ENCODE measurements at regions not wholly inside any gene's neighbourhood (a gene's known extent, or its start where the extent isn't known, plus 50 kb on each side); places are given as distances from the start of the nearest gene placed in this dataset.

DNA sequence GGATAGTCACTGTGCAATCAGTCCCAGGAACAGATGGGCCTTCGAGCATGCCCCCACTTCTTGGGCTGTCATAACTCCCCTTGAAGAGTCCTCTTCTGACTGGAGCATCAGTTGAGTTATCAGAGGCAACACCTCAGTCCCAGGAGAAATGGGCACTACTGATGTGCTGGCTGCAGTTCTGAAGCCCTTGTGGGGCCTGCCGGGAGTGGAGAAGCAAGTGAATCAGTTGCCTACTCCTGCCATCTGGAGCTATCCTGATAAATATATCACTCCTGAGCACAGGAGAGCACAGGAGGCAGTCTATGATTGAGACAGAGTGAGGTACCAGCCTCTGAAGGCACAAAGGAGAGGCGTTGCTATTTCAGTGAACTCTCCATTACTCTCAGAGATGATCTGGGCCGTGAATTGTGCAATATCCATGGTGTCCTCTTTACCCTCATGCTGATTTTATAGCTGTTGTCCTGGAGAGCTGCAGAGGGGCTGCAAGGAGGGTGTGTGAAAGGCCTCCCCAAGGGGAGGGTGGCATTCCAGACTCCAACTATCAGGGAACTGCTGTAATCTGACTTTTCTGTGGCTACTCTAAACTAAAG lies 344.2 kb upstream of the ROPN1 start:
- TF ChIP-seq, protein P1, sequence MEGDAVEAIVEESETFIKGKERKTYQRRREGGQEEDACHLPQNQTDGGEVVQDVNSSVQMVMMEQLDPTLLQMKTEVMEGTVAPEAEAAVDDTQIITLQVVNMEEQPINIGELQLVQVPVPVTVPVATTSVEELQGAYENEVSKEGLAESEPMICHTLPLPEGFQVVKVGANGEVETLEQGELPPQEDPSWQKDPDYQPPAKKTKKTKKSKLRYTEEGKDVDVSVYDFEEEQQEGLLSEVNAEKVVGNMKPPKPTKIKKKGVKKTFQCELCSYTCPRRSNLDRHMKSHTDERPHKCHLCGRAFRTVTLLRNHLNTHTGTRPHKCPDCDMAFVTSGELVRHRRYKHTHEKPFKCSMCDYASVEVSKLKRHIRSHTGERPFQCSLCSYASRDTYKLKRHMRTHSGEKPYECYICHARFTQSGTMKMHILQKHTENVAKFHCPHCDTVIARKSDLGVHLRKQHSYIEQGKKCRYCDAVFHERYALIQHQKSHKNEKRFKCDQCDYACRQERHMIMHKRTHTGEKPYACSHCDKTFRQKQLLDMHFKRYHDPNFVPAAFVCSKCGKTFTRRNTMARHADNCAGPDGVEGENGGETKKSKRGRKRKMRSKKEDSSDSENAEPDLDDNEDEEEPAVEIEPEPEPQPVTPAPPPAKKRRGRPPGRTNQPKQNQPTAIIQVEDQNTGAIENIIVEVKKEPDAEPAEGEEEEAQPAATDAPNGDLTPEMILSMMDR (IDR thresholded peaks at IDR 0.05; ENCODE audit: low read length): no peak
- no peak for TF ChIP-seq EZH2 (optimal IDR thresholded peaks at IDR 0.05; ENCODE audit: low read depth, low read length)
